Fibroblast of skin of back (primary cell): ENCODE measurements at regions not wholly inside any gene's neighbourhood (a gene's known extent, or its start where the extent isn't known, plus 50 kb on each side); places are given as distances from the start of the nearest gene placed in this dataset.
"Not testable (repeated sequence)": the region's sequence is repeated elsewhere in the genome, so short reads cannot be mapped to it uniquely, and the experiment has no call there.

Experiments used
- DNase-seq: peaks from one replicate; pipeline ENCODE4 v3.0.0-alpha.2; 2013

DNA sequence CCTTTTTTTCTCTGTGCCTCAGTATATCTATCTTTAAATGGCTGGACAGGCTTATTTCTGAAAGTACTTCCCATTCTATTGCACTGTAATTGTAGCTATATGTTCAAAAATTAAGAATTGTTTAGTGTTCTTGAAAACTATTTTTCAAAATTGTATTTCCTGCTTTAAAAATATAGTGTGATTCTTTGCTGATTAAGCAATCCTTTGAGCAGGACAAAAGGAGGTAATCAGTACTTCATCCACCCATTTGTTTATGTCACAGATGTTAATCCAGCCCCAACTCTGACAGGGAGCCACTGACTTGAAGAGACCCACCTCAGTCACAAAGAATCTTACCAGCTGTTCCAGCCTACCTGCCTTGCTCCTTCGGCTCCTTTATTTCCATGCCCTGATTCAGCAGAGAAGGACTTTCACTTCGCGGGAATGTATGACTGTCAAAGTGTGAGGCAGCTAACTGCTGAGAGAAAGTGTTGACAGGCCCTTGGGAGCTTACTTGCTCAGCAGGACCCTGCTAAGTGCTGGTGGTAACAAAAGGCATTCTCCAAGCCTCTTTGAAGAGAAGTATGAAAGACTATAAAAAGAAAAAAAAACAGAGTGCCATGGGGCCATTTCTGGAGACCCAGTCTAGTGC is 393.3 kb upstream of the CYRIA start:
- no peak for DNase-seq

DNA sequence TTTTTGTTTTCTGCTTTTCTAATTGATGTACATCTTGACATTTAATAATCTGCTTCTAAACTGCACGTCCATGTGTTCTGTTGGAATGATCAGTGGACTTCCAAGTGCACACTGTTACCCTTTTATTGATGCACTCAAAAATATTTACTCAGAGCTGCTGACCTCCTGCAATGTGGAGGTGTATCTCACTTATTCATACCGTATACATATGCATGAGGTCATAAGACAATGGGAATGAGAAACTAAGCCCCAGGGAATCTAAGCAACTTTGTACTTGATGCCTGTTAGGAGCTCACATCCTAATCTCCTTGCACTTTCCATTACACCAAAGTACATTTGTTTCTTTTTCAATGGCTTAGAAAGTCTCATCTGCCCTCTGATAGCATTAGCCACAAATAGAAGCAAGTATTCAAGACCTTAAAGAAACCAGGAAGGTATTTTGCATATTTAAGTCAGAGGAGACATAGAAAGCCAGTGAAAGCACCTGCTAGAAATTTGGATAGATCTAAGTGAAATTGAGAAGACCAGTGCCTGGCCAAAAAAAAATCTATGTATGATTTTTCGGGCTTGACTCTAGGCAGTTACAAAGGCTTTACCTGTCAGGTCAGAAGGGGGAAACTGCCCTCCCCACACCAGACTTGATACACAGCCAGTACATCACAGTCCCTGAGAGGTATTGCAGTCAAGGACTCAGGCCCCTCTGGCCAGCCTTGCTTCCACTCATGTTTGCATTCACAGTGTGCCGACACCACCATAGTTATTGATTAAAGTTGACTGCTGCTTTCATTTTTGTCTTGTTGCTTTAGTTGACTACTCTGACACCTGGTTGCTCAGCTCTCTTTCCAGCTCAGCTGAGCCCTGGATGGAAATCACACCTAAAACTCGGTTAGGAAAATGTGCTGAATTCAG is 391.7 kb upstream of the CYRIA start:
- no peak for DNase-seq

GRCh38 chr2:17056236-17056635 is 390.6 kb upstream of the CYRIA start:
- DNase-seq, result no peak

- DNase-seq, result no peak
These were observed 386.4 kb upstream of the CYRIA start for GRCh38 chr2:17052001-17052400.

GRCh38 chr2:17051538-17051937 is 385.9 kb upstream of the CYRIA start:
- no peak for DNase-seq

GRCh38 chr2:17043173-17043572 is 377.5 kb upstream of the CYRIA start:
- DNase-seq, result peak; percentile 72

- no peak for DNase-seq
These were observed 370.7 kb upstream of the CYRIA start for GRCh38 chr2:17036361-17036760.

GRCh38 chr2:17035010-17035409 is 369.4 kb upstream of the CYRIA start:
- DNase-seq, result no peak

DNA sequence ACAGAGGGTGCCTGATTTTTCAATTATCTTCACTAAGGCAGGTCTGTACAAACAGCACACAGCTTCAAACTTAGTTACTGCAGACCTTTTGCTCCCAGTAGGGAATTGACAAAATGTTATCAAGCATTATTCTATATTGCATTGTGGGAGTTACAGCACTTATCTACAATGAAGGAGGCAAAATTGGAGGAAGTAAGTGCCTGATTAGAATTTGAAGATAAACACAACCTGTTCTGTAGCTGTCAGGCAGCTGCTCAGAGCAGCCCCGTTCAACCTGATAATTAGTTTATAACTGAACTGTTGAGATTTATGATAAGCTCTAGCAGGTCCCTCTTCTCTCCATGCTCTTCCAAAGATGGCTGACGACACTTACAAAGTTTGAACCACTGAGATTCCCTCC is 364.4 kb upstream of the CYRIA start:
- no peak for DNase-seq

- no peak for DNase-seq
These were observed 346.7 kb upstream of the CYRIA start for GRCh38 chr2:17012297-17012696.

DNA sequence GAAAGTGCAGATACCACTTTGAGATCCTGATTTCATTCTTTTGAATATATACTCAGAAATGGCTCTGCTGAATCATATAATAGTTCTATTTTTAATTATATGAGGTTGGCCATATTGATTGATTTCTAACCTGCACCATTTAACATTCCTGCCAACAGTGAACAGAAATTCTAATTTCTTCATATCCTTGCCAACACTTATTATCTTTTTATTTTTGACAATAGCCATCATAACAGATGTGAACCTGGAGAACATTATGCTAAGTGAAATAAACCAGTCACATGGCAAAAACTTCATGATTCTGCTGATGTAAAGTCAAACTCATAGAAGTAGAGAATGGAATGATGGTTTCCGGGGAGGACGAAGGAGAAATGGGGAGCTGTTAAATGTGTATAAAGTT is 344.5 kb upstream of the CYRIA start:
- no peak for DNase-seq

- no peak for DNase-seq
These were observed 334.5 kb upstream of the CYRIA start for GRCh38 chr2:17000184-17000482.

GRCh38 chr2:16999347-17000183 is 333.9 kb upstream of the CYRIA start:
- DNase-seq, result no peak

DNA sequence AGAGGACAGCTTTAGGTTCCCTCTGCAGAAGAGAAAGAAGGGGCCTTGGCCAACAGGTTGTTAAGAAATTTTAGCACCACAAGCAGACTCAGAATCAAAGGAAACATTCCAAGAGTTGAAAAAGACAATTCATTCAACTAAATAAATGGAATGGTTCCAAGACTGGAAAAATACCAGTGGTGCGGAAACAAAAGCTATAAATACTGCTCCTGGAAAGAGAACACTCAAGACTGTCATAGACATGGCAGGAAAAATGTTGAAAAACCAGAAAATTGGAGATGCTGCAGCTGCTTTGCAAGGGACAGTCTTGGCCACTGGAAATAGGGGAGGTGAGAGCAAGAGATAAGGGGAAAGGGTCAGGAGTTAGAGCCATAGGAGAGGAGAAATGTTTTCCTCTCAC is 312.7 kb upstream of the CYRIA start:
- no peak for DNase-seq

GRCh38 chr2:16974688-16975087 is 309.1 kb upstream of the CYRIA start:
- DNase-seq, result no peak

DNA sequence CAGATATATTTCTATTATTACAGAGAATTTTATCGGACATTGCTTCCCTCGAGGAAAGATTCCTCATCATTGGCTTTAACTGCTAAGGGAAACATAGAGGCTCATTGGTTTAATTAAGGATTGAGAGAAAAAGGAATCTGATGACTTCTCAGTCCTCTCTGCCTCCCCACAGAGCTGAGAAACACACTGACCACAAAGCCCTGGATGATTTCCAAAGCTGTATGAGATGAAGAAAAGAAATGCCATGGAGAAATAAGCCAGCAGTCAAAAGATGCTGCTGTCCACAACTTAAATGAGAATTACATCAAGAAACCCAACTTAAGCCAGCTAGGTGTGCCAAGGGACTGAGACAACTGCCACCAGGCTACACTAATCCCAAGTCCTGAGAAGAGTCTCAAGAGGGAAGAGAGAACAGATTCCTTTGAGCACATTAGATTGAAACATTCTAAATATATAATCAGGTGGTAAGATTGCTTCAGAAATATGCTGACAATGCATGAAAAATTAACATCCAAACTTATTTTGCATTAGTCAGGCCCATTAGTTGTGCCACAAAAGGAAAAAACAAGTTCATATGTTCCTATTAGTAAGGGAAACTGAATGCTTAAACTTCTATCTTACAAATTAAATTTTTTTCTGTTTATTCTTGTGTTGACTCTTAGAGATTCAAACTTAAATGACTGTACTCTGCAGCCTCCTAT is 308.1 kb upstream of the CYRIA start:
- peak; percentile 20 for DNase-seq

GRCh38 chr2:16972276-16972675 is 306.6 kb upstream of the CYRIA start:
- no peak for DNase-seq

DNA sequence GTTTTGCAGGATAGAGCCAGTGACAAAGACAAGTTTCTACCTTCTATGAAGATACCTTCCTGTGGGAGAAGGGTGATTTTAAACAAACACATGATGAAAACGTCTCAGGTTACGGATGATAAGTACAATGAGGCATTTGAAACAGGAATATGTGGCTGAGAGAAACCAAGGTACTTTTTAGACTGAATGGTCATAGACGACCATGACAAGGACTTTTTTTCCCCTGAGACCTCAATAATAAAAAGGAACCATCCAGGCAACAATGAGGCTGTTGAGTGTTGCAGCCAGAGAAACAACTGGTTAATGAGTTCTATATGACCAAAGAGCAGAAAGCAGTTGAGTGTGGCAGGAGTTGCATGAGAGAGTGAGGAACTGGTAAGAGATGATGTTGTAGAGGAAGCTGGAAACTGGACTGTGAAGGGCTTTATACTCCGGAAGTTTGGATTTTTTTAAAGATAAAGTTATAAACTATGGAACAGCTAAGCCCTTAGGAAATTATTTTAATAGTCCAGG is 306.1 kb upstream of the CYRIA start:
- no peak for DNase-seq

GRCh38 chr2:16970948-16971347 is 305.3 kb upstream of the CYRIA start:
- DNase-seq, result not testable (repeated sequence)

- no peak for DNase-seq
These were observed 296.9 kb upstream of the CYRIA start for GRCh38 chr2:16962505-16962904.

GRCh38 chr2:16960579-16960978 is 294.9 kb upstream of the CYRIA start:
- no peak for DNase-seq

DNA sequence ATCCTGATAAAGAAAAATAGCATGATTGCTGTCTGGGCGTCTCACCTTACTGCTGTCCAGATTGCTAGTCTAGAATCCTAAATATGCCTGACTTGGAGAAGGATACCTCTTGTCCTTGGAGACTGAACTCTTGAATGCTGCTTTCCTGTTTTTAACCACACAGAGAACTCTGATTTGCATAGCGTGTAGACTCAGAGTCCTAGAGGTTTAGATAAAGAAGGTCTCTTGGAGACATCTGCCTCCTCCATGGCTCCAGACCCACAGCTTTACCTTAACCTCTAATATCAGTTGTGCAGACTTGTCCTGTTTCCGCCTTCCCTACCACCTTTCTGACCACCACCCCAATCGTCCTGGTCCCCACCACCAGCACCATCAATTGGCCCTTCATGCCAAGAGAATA is 292.6 kb upstream of the CYRIA start:
- no peak for DNase-seq

GRCh38 chr2:16952805-16953204 is 287.2 kb upstream of the CYRIA start:
- DNase-seq, result no peak
